Neural crest cell (in vitro differentiated cells): ENCODE measurements at regions not wholly inside any gene's neighbourhood (a gene's known extent, or its start where the extent isn't known, plus 50 kb on each side); places are given as distances from the start of the nearest gene placed in this dataset.

Source experiments
- DNase-seq: peaks from one replicate; pipeline ENCODE4 v3.0.0; 2021; ENCODE audit warnings: low read depth, mixed read lengths, low spot score
- H3K27ac Mint-ChIP-seq: one replicate; pipeline ENCODE4 v1.8.0; 2021; ENCODE audit warnings: mild to moderate bottlenecking, mixed read lengths; ENCODE audit not compliant: unreplicated experiment
- H3K27me3 Mint-ChIP-seq: 2 replicates; pipeline ENCODE4 v1.8.0; 2021; ENCODE audit warnings: low read depth, mild to moderate bottlenecking, mixed read lengths
- H3K36me3 Mint-ChIP-seq: 2 replicates; pipeline ENCODE4 v1.8.0; 2021; ENCODE audit warnings: low read depth, mild to moderate bottlenecking, mixed read lengths
- H3K4me1 Mint-ChIP-seq: 2 replicates; pipeline ENCODE4 v1.8.0; 2021; ENCODE audit warnings: mixed read lengths
- H3K4me3 Mint-ChIP-seq: one replicate; pipeline ENCODE4 v1.8.0; 2021; ENCODE audit warnings: mild to moderate bottlenecking, mixed read lengths
- H3K9me3 Mint-ChIP-seq: 2 replicates; pipeline ENCODE4 v1.8.0; 2021; ENCODE audit warnings: mixed read lengths
- CTCF ChIP-seq: fragments of 200-600 bp; sonication (generic); conservative IDR thresholded peaks from 2 replicates; pipeline ENCODE4 v1.5.0; 2021; ENCODE audit warnings: antibody characterized with exemption, mild to moderate bottlenecking

GRCh38 chr18:75582406-75582821, 154.9 kb upstream of the SMIM21 start:
- H3K9me3 Mint-ChIP-seq, result no peaks in the 10 kb centered on the region
- H3K27me3 Mint-ChIP-seq, result no peaks in the 10 kb centered on the region
- no peak for TF ChIP-seq CTCF
- H3K4me3 Mint-ChIP-seq, result no peak overlapping the region
- H3K36me3 Mint-ChIP-seq, result no peaks in the 10 kb centered on the region
- no peak overlapping the region for H3K27ac Mint-ChIP-seq
- no peak for DNase-seq
- peaks cover 5% of the 10 kb centered on the region for H3K4me1 Mint-ChIP-seq

- no peak for DNase-seq
- Mint-ChIP-seq H3K36me3 (no peaks in the 10 kb centered on the region), H3K4me3 (no peak overlapping the region), H3K9me3 (no peaks in the 10 kb centered on the region), H3K27ac (no peak overlapping the region), H3K27me3 (no peaks in the 10 kb centered on the region), H3K4me1 (peaks cover 4% of the 10 kb centered on the region)
- no peak for TF ChIP-seq CTCF
Observed at GRCh38 chr18:75581336-75582131, 154.0 kb upstream of the SMIM21 start.

GRCh38 chr18:75574187-75574586, 146.7 kb upstream of the SMIM21 start:
- peaks cover 11% of the 10 kb centered on the region for H3K9me3 Mint-ChIP-seq
- no peaks in the 10 kb centered on the region for H3K4me1 Mint-ChIP-seq
- H3K36me3 Mint-ChIP-seq, result no peaks in the 10 kb centered on the region
- no peak overlapping the region for H3K4me3 Mint-ChIP-seq
- TF ChIP-seq CTCF, result no peak
- H3K27ac Mint-ChIP-seq, result no peak overlapping the region
- no peaks in the 10 kb centered on the region for H3K27me3 Mint-ChIP-seq
- DNase-seq, result no peak

GRCh38 chr18:75563150-75563549, 135.6 kb upstream of the SMIM21 start:
- Mint-ChIP-seq H3K9me3 (peaks cover 2% of the 10 kb centered on the region), H3K27me3 (no peaks in the 10 kb centered on the region), H3K27ac (no peak overlapping the region), H3K4me3 (no peak overlapping the region), H3K4me1 (peaks cover 12% of the 10 kb centered on the region), H3K36me3 (no peaks in the 10 kb centered on the region)
- no peak for TF ChIP-seq CTCF
- DNase-seq, result no peak

GRCh38 chr18:75562216-75562615, 134.7 kb upstream of the SMIM21 start:
- no peaks in the 10 kb centered on the region for H3K36me3 Mint-ChIP-seq
- no peak for TF ChIP-seq CTCF
- no peak overlapping the region for H3K4me3 Mint-ChIP-seq
- no peaks in the 10 kb centered on the region for H3K27me3 Mint-ChIP-seq
- H3K27ac Mint-ChIP-seq, result peak overlapping the region; percentile 25
- peaks cover 2% of the 10 kb centered on the region for H3K9me3 Mint-ChIP-seq
- H3K4me1 Mint-ChIP-seq, result peaks cover 12% of the 10 kb centered on the region
- DNase-seq, result no peak
